ENCODE measurements at regions not wholly inside any gene's neighbourhood (a gene's known extent, or its start where the extent isn't known, plus 50 kb on each side); places are given as distances from the start of the nearest gene placed in this dataset.

DNA sequence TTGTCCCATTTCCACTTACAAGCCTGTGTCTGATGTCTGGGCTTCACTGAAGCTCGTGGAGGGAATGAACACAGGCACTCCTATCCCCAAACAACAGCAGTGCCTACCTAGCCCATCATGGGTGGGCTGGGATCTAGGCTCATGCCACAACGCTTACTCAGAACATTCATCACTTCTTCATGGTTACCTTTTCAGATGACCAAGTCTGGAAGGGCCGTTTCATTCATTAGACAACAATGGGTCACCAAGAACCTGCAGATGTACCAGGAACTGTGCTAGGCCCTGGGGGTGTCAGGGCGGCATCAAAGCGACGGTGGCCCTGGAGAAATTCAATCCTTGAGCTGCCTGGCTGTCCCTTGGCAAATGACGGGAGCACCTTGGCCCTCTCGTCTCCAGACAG, 64.9 kb upstream of the FZD10 start:
- Histone ChIP-seq H3K9me3 (ENCODE audit: severe bottlenecking) (no peaks in the 10 kb centered on the region), H3K27ac (no peak overlapping the region)
- TF ChIP-seq, protein P1, sequence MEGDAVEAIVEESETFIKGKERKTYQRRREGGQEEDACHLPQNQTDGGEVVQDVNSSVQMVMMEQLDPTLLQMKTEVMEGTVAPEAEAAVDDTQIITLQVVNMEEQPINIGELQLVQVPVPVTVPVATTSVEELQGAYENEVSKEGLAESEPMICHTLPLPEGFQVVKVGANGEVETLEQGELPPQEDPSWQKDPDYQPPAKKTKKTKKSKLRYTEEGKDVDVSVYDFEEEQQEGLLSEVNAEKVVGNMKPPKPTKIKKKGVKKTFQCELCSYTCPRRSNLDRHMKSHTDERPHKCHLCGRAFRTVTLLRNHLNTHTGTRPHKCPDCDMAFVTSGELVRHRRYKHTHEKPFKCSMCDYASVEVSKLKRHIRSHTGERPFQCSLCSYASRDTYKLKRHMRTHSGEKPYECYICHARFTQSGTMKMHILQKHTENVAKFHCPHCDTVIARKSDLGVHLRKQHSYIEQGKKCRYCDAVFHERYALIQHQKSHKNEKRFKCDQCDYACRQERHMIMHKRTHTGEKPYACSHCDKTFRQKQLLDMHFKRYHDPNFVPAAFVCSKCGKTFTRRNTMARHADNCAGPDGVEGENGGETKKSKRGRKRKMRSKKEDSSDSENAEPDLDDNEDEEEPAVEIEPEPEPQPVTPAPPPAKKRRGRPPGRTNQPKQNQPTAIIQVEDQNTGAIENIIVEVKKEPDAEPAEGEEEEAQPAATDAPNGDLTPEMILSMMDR (IDR thresholded peaks at IDR 0.05; ENCODE audit: low read depth, low read length), result no peak

DNA sequence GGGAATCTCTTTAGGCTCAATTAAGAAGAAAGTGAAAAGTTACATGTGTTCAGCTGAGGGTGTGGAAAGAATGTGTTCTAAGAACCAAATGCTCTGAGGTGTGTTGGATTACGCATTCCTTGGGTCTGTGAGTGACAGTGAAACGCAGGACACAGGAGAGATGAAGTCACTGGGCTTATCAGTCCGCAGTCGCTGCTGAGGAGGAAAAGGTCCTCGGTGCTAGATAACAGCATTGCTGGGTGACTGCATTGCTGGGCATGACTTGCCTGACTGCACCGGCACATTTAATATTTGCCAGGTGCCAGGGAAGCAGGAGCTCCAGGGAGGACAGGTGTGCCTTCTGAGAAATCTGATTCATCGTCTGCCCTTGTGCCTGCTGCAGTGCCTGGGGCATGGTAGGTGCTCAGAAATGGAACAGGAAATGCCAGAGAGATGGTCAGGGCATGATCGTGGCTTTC, 64.4 kb upstream of the FZD10 start:
- TF ChIP-seq, protein P1 (IDR thresholded peaks at IDR 0.05; ENCODE audit: low read depth, low read length), result no peak
- no peaks in the 10 kb centered on the region for H3K27me3 ChIP-seq (ENCODE audit: insufficient read depth, low read depth, severe bottlenecking)

More for the DNA sequence above, 64.9 kb upstream of the FZD10 start:
- no peaks in the 10 kb centered on the region for H3K36me3 ChIP-seq
- DNase-seq, result no peak
- no peak overlapping the region for H3K4me3 ChIP-seq (ENCODE audit: low read depth, low read length)
- no peaks in the 10 kb centered on the region for H3K27me3 ChIP-seq (ENCODE audit: insufficient read depth, low read depth, severe bottlenecking)

DNA sequence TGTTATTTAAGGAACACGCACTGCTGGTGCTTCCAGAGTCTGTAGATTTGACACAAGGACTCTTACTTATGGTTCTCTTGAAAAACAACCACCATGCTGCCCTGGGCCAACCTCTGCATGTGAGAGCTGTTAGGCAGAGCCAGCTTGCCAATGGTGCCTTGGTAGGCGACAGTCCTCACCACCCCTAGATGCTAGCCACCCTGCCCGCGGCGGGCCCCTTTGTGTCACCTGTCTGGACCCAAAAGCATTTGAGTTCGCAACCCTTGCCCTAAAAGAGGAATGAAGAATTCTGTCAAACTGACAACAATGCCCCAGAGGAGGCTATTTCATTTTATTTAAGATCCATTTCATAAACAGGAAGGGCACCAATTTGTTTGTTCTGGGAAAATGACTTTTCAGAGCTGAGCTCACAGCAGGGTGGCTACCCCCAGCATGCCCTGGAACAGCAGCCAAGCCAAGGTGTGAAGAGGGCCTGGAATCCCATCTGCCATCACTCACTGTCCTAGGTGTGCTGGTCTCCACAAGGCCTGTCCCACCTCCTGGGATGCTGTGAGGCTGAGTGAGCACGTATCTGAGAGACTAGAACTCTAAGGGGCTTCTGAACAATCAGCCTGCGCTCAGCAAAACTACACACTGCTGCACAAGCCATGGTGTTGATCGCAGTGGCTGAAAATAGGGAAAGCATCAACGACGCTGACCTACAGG, 63.8 kb upstream of the FZD10 start:
- Histone ChIP-seq H3K4me3 (ENCODE audit: low read depth, low read length) (no peak overlapping the region), H3K36me3 (no peaks in the 10 kb centered on the region), H3K9me3 (ENCODE audit: severe bottlenecking) (no peaks in the 10 kb centered on the region), H3K27me3 (ENCODE audit: insufficient read depth, low read depth, severe bottlenecking) (no peaks in the 10 kb centered on the region), H3K27ac (no peak overlapping the region)
- TF ChIP-seq, protein P1 (IDR thresholded peaks at IDR 0.05; ENCODE audit: low read depth, low read length), result no peak
- DNase-seq, result no peak

More for the DNA sequence above, 64.4 kb upstream of the FZD10 start:
- no peak for DNase-seq
- Histone ChIP-seq H3K9me3 (ENCODE audit: severe bottlenecking) (no peaks in the 10 kb centered on the region), H3K36me3 (no peaks in the 10 kb centered on the region), H3K27ac (no peak overlapping the region), H3K4me3 (ENCODE audit: low read depth, low read length) (no peak overlapping the region)

DNA sequence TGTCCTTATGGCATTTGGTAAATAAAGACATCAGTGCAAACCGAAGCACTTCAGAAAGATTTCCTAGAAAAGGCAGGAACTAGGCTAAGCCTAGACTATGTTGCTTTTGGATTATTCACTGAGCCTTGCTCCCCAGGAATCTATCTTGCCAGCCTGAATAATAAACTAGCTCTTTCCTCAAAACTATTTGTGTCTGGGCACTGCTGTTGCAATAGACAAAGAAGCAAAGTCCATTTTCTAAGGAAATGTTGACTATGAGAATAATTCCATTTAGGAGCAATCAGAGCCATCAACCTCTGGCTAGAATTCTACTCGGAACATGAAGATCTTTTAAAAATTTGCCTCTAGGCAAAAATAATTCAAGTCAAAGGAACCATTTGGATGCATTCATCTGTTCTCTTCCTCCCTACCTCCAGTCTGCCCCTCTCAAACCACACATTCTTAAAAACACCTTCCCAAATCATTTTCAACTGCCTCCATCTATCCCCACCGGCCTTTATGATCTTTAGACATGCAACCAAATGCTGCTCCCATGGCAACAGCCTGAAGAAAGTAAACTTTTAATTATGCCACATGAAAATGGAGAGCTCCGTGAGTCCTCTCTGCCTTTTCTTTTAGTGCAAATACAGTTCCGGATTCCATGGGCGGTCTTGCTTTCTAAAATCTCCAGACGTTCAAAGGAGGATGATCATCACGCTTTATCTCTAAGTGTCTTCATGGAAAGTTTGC, 61.5 kb upstream of the FZD10 start:
- no peaks in the 10 kb centered on the region for H3K36me3 ChIP-seq
- no peak for DNase-seq
- TF ChIP-seq, protein P1 (IDR thresholded peaks at IDR 0.05; ENCODE audit: low read depth, low read length), result no peak
- H3K4me3 ChIP-seq (ENCODE audit: low read depth, low read length), result no peak overlapping the region
- no peaks in the 10 kb centered on the region for H3K9me3 ChIP-seq (ENCODE audit: severe bottlenecking)
- H3K27me3 ChIP-seq (ENCODE audit: insufficient read depth, low read depth, severe bottlenecking), result no peaks in the 10 kb centered on the region
- no peak overlapping the region for H3K27ac ChIP-seq

DNA sequence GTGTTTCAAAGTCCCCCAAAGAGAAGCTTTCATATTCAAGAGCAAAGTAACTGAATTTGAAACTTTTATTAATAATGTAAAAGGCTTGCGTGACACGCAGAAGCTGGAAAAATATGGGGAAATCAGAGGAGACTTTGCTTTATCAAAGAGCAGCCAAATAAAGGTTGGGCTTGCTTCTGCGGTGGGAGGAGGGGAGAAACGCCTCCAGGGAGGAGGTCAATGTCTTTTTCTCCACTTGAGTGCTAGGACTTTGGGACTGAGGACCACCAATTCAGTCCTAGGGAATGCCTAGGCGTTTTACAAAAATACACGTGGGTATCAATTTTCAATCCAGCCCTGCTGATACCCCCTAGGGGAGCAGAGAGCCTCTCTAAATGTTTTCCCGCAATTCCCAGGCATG, 60.9 kb upstream of the FZD10 start:
- Histone ChIP-seq H3K27me3 (ENCODE audit: insufficient read depth, low read depth, severe bottlenecking) (no peaks in the 10 kb centered on the region), H3K27ac (no peak overlapping the region), H3K9me3 (ENCODE audit: severe bottlenecking) (no peaks in the 10 kb centered on the region), H3K36me3 (no peaks in the 10 kb centered on the region), H3K4me3 (ENCODE audit: low read depth, low read length) (no peak overlapping the region)
- no peak for DNase-seq
- TF ChIP-seq, protein P1 (IDR thresholded peaks at IDR 0.05; ENCODE audit: low read depth, low read length), result no peak

Measured in WERI-Rb-1 (cell line).